ENCODE measurements at regions not wholly inside any gene's neighbourhood (a gene's known extent, or its start where the extent isn't known, plus 50 kb on each side); places are given as distances from the start of the nearest gene placed in this dataset.

DNA sequence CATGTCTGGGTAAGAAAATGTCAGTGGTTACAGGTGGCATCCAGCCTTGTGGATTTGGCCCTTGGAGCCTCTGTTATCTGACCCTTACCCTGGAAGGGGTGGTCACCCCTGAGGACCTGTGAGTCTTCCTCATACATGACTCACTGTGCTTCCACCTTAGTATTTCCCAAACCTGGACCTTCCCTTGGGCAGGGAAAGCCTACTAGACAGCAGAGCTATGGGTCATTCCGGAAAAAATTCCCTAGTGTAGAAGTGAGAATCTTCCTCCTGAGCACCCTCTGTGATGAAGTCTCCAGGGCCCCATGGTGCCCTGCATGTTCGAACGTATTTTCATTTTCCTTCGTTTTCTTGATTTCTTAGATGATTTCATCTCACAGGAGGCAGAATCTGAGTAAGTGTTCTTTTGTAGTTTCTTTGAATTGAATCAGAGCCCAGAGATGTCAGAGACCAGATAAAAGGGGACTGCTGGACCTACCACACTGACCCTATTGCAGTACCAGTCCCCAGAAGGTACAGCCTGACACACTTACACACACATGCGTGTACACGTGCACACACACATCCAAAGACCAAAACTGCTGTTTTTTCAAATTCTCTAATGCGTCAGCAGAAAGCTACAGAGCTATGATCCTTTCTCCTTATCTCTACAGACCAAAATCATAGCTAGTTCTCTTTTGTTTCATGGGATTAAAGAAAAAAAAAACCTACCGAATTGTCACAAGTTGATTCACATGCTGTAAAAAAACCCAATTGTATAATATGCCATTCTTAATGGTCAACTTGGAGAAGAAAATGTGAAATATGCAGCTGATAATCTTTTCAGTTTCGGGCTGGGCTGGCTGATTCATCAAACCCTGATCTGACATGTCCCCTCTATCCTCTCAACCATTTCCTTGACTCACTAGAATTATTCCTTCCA, 50.5 kb upstream of the ARHGEF3 start:
- H3K9me3 ChIP-seq: no peaks in the 10 kb centered on the region
- no peak overlapping the region for H3K4me3 ChIP-seq
- TF ChIP-seq, protein P1, sequence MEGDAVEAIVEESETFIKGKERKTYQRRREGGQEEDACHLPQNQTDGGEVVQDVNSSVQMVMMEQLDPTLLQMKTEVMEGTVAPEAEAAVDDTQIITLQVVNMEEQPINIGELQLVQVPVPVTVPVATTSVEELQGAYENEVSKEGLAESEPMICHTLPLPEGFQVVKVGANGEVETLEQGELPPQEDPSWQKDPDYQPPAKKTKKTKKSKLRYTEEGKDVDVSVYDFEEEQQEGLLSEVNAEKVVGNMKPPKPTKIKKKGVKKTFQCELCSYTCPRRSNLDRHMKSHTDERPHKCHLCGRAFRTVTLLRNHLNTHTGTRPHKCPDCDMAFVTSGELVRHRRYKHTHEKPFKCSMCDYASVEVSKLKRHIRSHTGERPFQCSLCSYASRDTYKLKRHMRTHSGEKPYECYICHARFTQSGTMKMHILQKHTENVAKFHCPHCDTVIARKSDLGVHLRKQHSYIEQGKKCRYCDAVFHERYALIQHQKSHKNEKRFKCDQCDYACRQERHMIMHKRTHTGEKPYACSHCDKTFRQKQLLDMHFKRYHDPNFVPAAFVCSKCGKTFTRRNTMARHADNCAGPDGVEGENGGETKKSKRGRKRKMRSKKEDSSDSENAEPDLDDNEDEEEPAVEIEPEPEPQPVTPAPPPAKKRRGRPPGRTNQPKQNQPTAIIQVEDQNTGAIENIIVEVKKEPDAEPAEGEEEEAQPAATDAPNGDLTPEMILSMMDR (IDR thresholded peaks at IDR 0.05): no peak
- intact Hi-C loops (cut with DNase I): loop anchor here in 1 of 10 donors (10.0 kb wide), 1 partner anchor 133 kb away; no protein-coding TSS in a partner anchor
- ATAC-seq (no peak), DNase-seq (no peak)
- H3K4me1 ChIP-seq: peaks cover 0 to 31% (median 7%) of the 10 kb centered on the region in 9 donors
- H3K36me3 ChIP-seq: no peaks in the 10 kb centered on the region
- H3K27ac ChIP-seq: no peak overlapping the region
- 86 to 93% methylated on average over 9 of the region's 9 CpGs for WGBS, 2 donors
- no peaks in the 10 kb centered on the region for H3K27me3 ChIP-seq
